Loucy (cell line): ENCODE measurements at regions not wholly inside any gene's neighbourhood (a gene's known extent, or its start where the extent isn't known, plus 50 kb on each side); places are given as distances from the start of the nearest gene placed in this dataset.

Experiments
- CTCF ChIP-seq: fragments of 200-600 bp; sonication (generic); conservative IDR thresholded peaks from 2 replicates; pipeline ENCODE4 v1.5.1; 2014; ENCODE audit warnings: mild to moderate bottlenecking, antibody characterized with exemption, low read length
- EZH2phosphoT487 ChIP-seq: fragments of 200-600 bp; IDR thresholded peaks from 2 replicates; pipeline ENCODE4 v1.6.1; 2018; ENCODE audit warnings: antibody characterized with exemption, mild to moderate bottlenecking, moderate library complexity, borderline replicate concordance

GRCh38 chr5:42877431-42877830 is 65.7 kb upstream of the SELENOP start:
- TF ChIP-seq CTCF (no peak), EZH2phosphoT487 (no peak)
